ENCODE measurements at regions not wholly inside any gene's neighbourhood (a gene's known extent, or its start where the extent isn't known, plus 50 kb on each side); places are given as distances from the start of the nearest gene placed in this dataset.

GRCh38 chr7:33701189-33701740 lies 204.1 kb upstream of the BMPER start:
- no peak for DNase-seq

- DNase-seq: no peak
Observed at GRCh38 chr7:33701927-33702326, 203.4 kb upstream of the BMPER start.

GRCh38 chr7:33702514-33703054 lies 202.8 kb upstream of the BMPER start:
- no peak for DNase-seq

GRCh38 chr7:33705333-33705833 lies 200.0 kb upstream of the BMPER start:
- no peak for DNase-seq

GRCh38 chr7:33706186-33706585 lies 199.2 kb upstream of the BMPER start:
- no peak for DNase-seq

- DNase-seq: no peak
Observed at GRCh38 chr7:33706771-33707200, 198.6 kb upstream of the BMPER start.

GRCh38 chr7:33707427-33707826 lies 197.9 kb upstream of the BMPER start:
- DNase-seq: no peak

- DNase-seq: peak; percentile 22
Observed at GRCh38 chr7:33710608-33711007, 194.7 kb upstream of the BMPER start.

- no peak for DNase-seq
Observed at GRCh38 chr7:33711231-33712019, 193.9 kb upstream of the BMPER start.

- no peak for DNase-seq
Observed at GRCh38 chr7:33712020-33712414, 193.3 kb upstream of the BMPER start.

- DNase-seq: no peak
Observed at GRCh38 chr7:33714208-33714607, 191.1 kb upstream of the BMPER start.

GRCh38 chr7:33716581-33717477 lies 188.5 kb upstream of the BMPER start:
- DNase-seq: peak; percentile 57

- no peak for DNase-seq
Observed at GRCh38 chr7:33719059-33719581, 186.2 kb upstream of the BMPER start.

- DNase-seq: no peak
Observed at GRCh38 chr7:33720139-33720538, 185.2 kb upstream of the BMPER start.

- DNase-seq: no peak
Observed at GRCh38 chr7:33720870-33721269, 184.5 kb upstream of the BMPER start.

GRCh38 chr7:33721895-33722294 lies 183.4 kb upstream of the BMPER start:
- DNase-seq: no peak

- DNase-seq: peak; percentile 87
Observed at GRCh38 chr7:33722383-33723101, 182.8 kb upstream of the BMPER start.

- DNase-seq: no peak
Observed at GRCh38 chr7:33724201-33724600, 181.1 kb upstream of the BMPER start.

GRCh38 chr7:33725111-33726025 lies 180.0 kb upstream of the BMPER start:
- no peak for DNase-seq

- DNase-seq: no peak
Observed at GRCh38 chr7:33726582-33726981, 178.8 kb upstream of the BMPER start.

GRCh38 chr7:33727315-33727714 lies 178.0 kb upstream of the BMPER start:
- no peak for DNase-seq

Data from HCEC 1CT (cell line).